Mucosa of descending colon (tissue), 3 donors: ENCODE measurements at regions not wholly inside any gene's neighbourhood (a gene's known extent, or its start where the extent isn't known, plus 50 kb on each side); places are given as distances from the start of the nearest gene placed in this dataset.
"Not testable (repeated sequence)": the region's sequence is repeated elsewhere in the genome, so short reads cannot be mapped to it uniquely, and the experiment has no call there.

Source experiments
- ATAC-seq: fragments of 200-7000 bp; cut with Tn5 transposase; one replicate; pipeline ENCODE4 v1.9.1; 2020; ENCODE audit warnings: mild to moderate bottlenecking, moderate library complexity
- DNase-seq, 3 donors: peaks; one replicate each; pipeline ENCODE4 v3.0.0-alpha.2; 2020
- H3K36me3 ChIP-seq: fragments of 200-600 bp; one replicate; pipeline ENCODE4 v1.8.0; 2021; ENCODE audit warnings: low read depth, mild to moderate bottlenecking
- H3K4me1 ChIP-seq: fragments of 200-600 bp; one replicate; pipeline ENCODE4 v1.8.0; 2021; ENCODE audit warnings: low read depth, mild to moderate bottlenecking
- H3K4me3 ChIP-seq: fragments of 200-600 bp; one replicate; pipeline ENCODE4 v1.8.0; 2021; ENCODE audit warnings: mild to moderate bottlenecking
- H3K9me3 ChIP-seq: fragments of 200-600 bp; one replicate; pipeline ENCODE4 v1.8.0; 2021; ENCODE audit warnings: mild to moderate bottlenecking
- CTCF ChIP-seq: fragments of 200-600 bp; IDR thresholded peaks from one replicate; pipeline ENCODE4 v1.8.0; 2022; ENCODE audit warnings: antibody characterized with exemption, mild to moderate bottlenecking
- intact Hi-C, 2 donors: fragments of 100-400 bp; cut with DNase I in 1 of 2; cut with micrococcal nuclease in 1 of 2; formaldehyde crosslinking; loops; one replicate each; pipeline versions ENCODE4 v1.11.0 to v1.11.1; 2022; cut with DNase I, micrococcal nuclease
- donor health status: DM: no; HTN: no; CAD: no; lungs with moderate emphysema.
- donor health status: DM: no; HTN: no; CAD: no.
- donor health status: DM: no; HTN: yes; CAD: no.

- ATAC-seq: no peak
- Histone ChIP-seq H3K9me3 (no peaks in the 10 kb centered on the region), H3K4me1 (no peaks in the 10 kb centered on the region), H3K4me3 (no peak overlapping the region), H3K36me3 (no peaks in the 10 kb centered on the region)
- DNase-seq: no peak
- intact Hi-C loops: loop anchor here in 1 of 2 donors (10.0 kb wide), 1 partner anchor 431 kb away; no protein-coding TSS in a partner anchor
- TF ChIP-seq CTCF: no peak
These were observed 217.6 kb upstream of the TTC29 start for GRCh38 chr4:147163311-147163710.

- not testable (repeated sequence) for H3K4me1 ChIP-seq, ATAC-seq, DNase-seq, H3K4me3 ChIP-seq, H3K9me3 ChIP-seq, H3K36me3 ChIP-seq
- intact Hi-C loops: loop anchor here in 1 of 2 donors (10.0 kb wide), 1 partner anchor 427 kb away; no protein-coding TSS in a partner anchor
These were observed 222.5 kb upstream of the TTC29 start for GRCh38 chr4:147168200-147168599.

GRCh38 chr4:147173322-147173721 is 227.7 kb upstream of the TTC29 start:
- Histone ChIP-seq H3K4me1 (no peaks in the 10 kb centered on the region), H3K4me3 (no peak overlapping the region), H3K36me3 (no peaks in the 10 kb centered on the region), H3K9me3 (no peaks in the 10 kb centered on the region)
- DNase-seq: no peak
- ATAC-seq: no peak
- TF ChIP-seq CTCF: no peak
- intact Hi-C loops: no loop called here

- TF ChIP-seq CTCF: no peak
- ATAC-seq (no peak), DNase-seq (no peak)
- H3K4me1 ChIP-seq: no peaks in the 10 kb centered on the region
- no peaks in the 10 kb centered on the region for H3K36me3 ChIP-seq
- H3K9me3 ChIP-seq: no peaks in the 10 kb centered on the region
- H3K4me3 ChIP-seq: no peak overlapping the region
- intact Hi-C loops: no loop called here
These were observed 228.3 kb upstream of the TTC29 start for GRCh38 chr4:147173797-147174432.

- H3K4me1 ChIP-seq: no peaks in the 10 kb centered on the region
- no peaks in the 10 kb centered on the region for H3K9me3 ChIP-seq
- H3K36me3 ChIP-seq: no peaks in the 10 kb centered on the region
- intact Hi-C loops: no loop called here
- ATAC-seq: no peak
- no peak for TF ChIP-seq CTCF
- no peak for DNase-seq
- no peak overlapping the region for H3K4me3 ChIP-seq
These were observed 228.9 kb upstream of the TTC29 start for GRCh38 chr4:147174591-147174990.

- H3K4me1 ChIP-seq: no peaks in the 10 kb centered on the region
- ATAC-seq (no peak), DNase-seq (no peak)
- no peaks in the 10 kb centered on the region for H3K9me3 ChIP-seq
- no peak for TF ChIP-seq CTCF
- intact Hi-C loops: no loop called here
- H3K4me3 ChIP-seq: no peak overlapping the region
- H3K36me3 ChIP-seq: no peaks in the 10 kb centered on the region
These were observed 229.9 kb upstream of the TTC29 start for GRCh38 chr4:147175460-147176025.
